ENCODE measurements at regions not wholly inside any gene's neighbourhood (a gene's known extent, or its start where the extent isn't known, plus 50 kb on each side); places are given as distances from the start of the nearest gene placed in this dataset.

GRCh38 chr2:129302106-129302505, 677.4 kb upstream of the RAB6C start:
- H3K36me3 ChIP-seq, result no peaks in the 10 kb centered on the region
- H3K4me1 ChIP-seq (ENCODE audit: control insufficient read depth in 1 of 2, insufficient read depth in 1 of 2, low read depth in 1 of 2, low read length in 1 of 2), result no peaks in the 10 kb centered on the region
- no peak overlapping the region for H3K27ac ChIP-seq
- no peak overlapping the region for H3K4me3 ChIP-seq (ENCODE audit: low read depth in 1 of 2, low read length in 1 of 2)
- no peaks in the 10 kb centered on the region for H3K9me3 ChIP-seq
- no peaks in the 10 kb centered on the region for H3K27me3 ChIP-seq
- TF ChIP-seq CTCF (IDR thresholded peaks at IDR 0.05), result no peak

GRCh38 chr2:129302561-129303183, 676.8 kb upstream of the RAB6C start:
- Histone ChIP-seq H3K9me3 (no peaks in the 10 kb centered on the region), H3K4me3 (ENCODE audit: low read depth in 1 of 2, low read length in 1 of 2) (no peak overlapping the region), H3K27ac (no peak overlapping the region), H3K27me3 (no peaks in the 10 kb centered on the region), H3K36me3 (no peaks in the 10 kb centered on the region), H3K4me1 (ENCODE audit: control insufficient read depth in 1 of 2, insufficient read depth in 1 of 2, low read depth in 1 of 2, low read length in 1 of 2) (no peaks in the 10 kb centered on the region)
- no peak for TF ChIP-seq CTCF (IDR thresholded peaks at IDR 0.05)

- no peaks in the 10 kb centered on the region for H3K27me3 ChIP-seq
- no peak overlapping the region for H3K4me3 ChIP-seq (ENCODE audit: low read depth in 1 of 2, low read length in 1 of 2)
- H3K27ac ChIP-seq, result no peak overlapping the region
- no peaks in the 10 kb centered on the region for H3K9me3 ChIP-seq
- TF ChIP-seq CTCF (IDR thresholded peaks at IDR 0.05), result no peak
- H3K36me3 ChIP-seq, result no peaks in the 10 kb centered on the region
- H3K4me1 ChIP-seq (ENCODE audit: control insufficient read depth in 1 of 2, insufficient read depth in 1 of 2, low read depth in 1 of 2, low read length in 1 of 2), result no peaks in the 10 kb centered on the region
Observed at GRCh38 chr2:129314120-129314519, 665.3 kb upstream of the RAB6C start.

GRCh38 chr2:129318581-129319421, 660.7 kb upstream of the RAB6C start:
- no peak overlapping the region for H3K27ac ChIP-seq
- no peak overlapping the region for H3K4me3 ChIP-seq (ENCODE audit: low read depth in 1 of 2, low read length in 1 of 2)
- no peaks in the 10 kb centered on the region for H3K27me3 ChIP-seq
- H3K9me3 ChIP-seq, result no peaks in the 10 kb centered on the region
- H3K4me1 ChIP-seq (ENCODE audit: control insufficient read depth in 1 of 2, insufficient read depth in 1 of 2, low read depth in 1 of 2, low read length in 1 of 2), result no peaks in the 10 kb centered on the region
- H3K36me3 ChIP-seq, result no peaks in the 10 kb centered on the region
- TF ChIP-seq CTCF (IDR thresholded peaks at IDR 0.05), result no peak

- TF ChIP-seq CTCF (IDR thresholded peaks at IDR 0.05), result no peak
- no peaks in the 10 kb centered on the region for H3K27me3 ChIP-seq
- H3K36me3 ChIP-seq, result no peaks in the 10 kb centered on the region
- no peaks in the 10 kb centered on the region for H3K9me3 ChIP-seq
- H3K4me3 ChIP-seq (ENCODE audit: low read depth in 1 of 2, low read length in 1 of 2), result no peak overlapping the region
- H3K27ac ChIP-seq, result no peak overlapping the region
- H3K4me1 ChIP-seq (ENCODE audit: control insufficient read depth in 1 of 2, insufficient read depth in 1 of 2, low read depth in 1 of 2, low read length in 1 of 2), result no peaks in the 10 kb centered on the region
Observed at GRCh38 chr2:129319422-129319717, 660.1 kb upstream of the RAB6C start.
